H9 (cell line): ENCODE measurements at regions not wholly inside any gene's neighbourhood (a gene's known extent, or its start where the extent isn't known, plus 50 kb on each side); places are given as distances from the start of the nearest gene placed in this dataset.

Experiments
- DNase-seq: peaks from one replicate; pipeline ENCODE4 v3.0.0-alpha.2; 2017
- H2AFZ ChIP-seq: one replicate; pipeline ENCODE4 v1.6.1; 2013; ENCODE audit warnings: mild to moderate bottlenecking, low read length, control low read depth, moderate library complexity
- H2AK5ac ChIP-seq: 2 replicates; pipeline ENCODE4 v1.6.1; 2013; ENCODE audit warnings: low read length, control low read depth, mixed read lengths; ENCODE audit not compliant: insufficient read length
- H2BK120ac ChIP-seq: one replicate; pipeline ENCODE4 v1.6.1; 2013; ENCODE audit warnings: low read depth, mild to moderate bottlenecking, low read length, control low read depth, inconsistent platforms; ENCODE audit not compliant: poor library complexity, severe bottlenecking
- H2BK12ac ChIP-seq: 2 replicates; pipeline ENCODE4 v1.6.1; 2013; ENCODE audit warnings: low read length, control low read depth, mixed read lengths, low read depth; ENCODE audit not compliant: insufficient read length
- H2BK15ac ChIP-seq: 2 replicates; pipeline ENCODE4 v1.6.1; 2013; ENCODE audit warnings: low read depth, low read length, control low read depth
- H2BK20ac ChIP-seq: one replicate; pipeline ENCODE4 v1.6.1; 2013; ENCODE audit warnings: low read depth, mild to moderate bottlenecking, low read length, control low read depth, inconsistent platforms; ENCODE audit not compliant: poor library complexity, severe bottlenecking
- H2BK5ac ChIP-seq: 2 replicates; pipeline ENCODE4 v1.6.1; 2013; ENCODE audit warnings: low read length, control low read depth, mixed read lengths; ENCODE audit not compliant: insufficient read length
- H3K14ac ChIP-seq: 2 replicates; pipeline ENCODE4 v1.6.1; 2013; ENCODE audit warnings: low read length, control low read depth; ENCODE audit not compliant: insufficient read depth
- H3K18ac ChIP-seq: 2 replicates; pipeline ENCODE4 v1.6.1; 2013; ENCODE audit warnings: low read depth, mild to moderate bottlenecking, mixed read lengths, low read length, control low read depth; ENCODE audit not compliant: insufficient read length
- H3K23ac ChIP-seq: 2 replicates; pipeline ENCODE4 v1.6.1; 2013; ENCODE audit warnings: low read length, control low read depth, mixed read lengths, low read depth; ENCODE audit not compliant: insufficient read length
- H3K23me2 ChIP-seq: 2 replicates; pipeline ENCODE4 v1.6.1; 2013; ENCODE audit warnings: low read depth, mild to moderate bottlenecking, mixed read lengths, low read length, control low read depth; ENCODE audit not compliant: insufficient read length, poor library complexity, severe bottlenecking
- H3K27ac ChIP-seq: 2 replicates; pipeline ENCODE4 v1.5.1; 2013; ENCODE audit warnings: low read length, control low read depth, mixed read lengths, low read depth; ENCODE audit not compliant: insufficient read length
- H3K27me3 ChIP-seq: 2 replicates; pipeline ENCODE4 v1.6.1; 2013; ENCODE audit warnings: low read length, control low read depth, inconsistent platforms; ENCODE audit not compliant: insufficient read depth
- H3K4ac ChIP-seq: 2 replicates; pipeline ENCODE4 v1.6.1; 2013; ENCODE audit warnings: low read depth, mild to moderate bottlenecking, control low read depth, inconsistent platforms, low read length, moderate library complexity
- H3K4me1 ChIP-seq: 2 replicates; pipeline ENCODE4 v1.6.1; 2013; ENCODE audit warnings: low read length, control low read depth, inconsistent platforms; ENCODE audit not compliant: insufficient read depth
- H3K4me2 ChIP-seq: 2 replicates; pipeline ENCODE4 v1.6.1; 2013; ENCODE audit warnings: low read length, control low read depth, mixed read lengths; ENCODE audit not compliant: insufficient read length, insufficient read depth
- H3K56ac ChIP-seq: 2 replicates; pipeline ENCODE4 v1.6.1; 2013; ENCODE audit warnings: low read depth, mild to moderate bottlenecking, mixed read lengths, low read length, control low read depth; ENCODE audit not compliant: insufficient read length
- H3K79me1 ChIP-seq: 2 replicates; pipeline ENCODE4 v1.6.1; 2013; ENCODE audit warnings: low read depth, mild to moderate bottlenecking, moderate library complexity, low read length, control low read depth, inconsistent platforms; ENCODE audit not compliant: insufficient read depth, poor library complexity, severe bottlenecking
- H3K79me2 ChIP-seq: 2 replicates; pipeline ENCODE4 v1.6.1; 2013; ENCODE audit warnings: low read length, control low read depth, inconsistent platforms; ENCODE audit not compliant: insufficient read depth
- H3K9ac ChIP-seq: 2 replicates; pipeline ENCODE4 v1.6.1; 2013; ENCODE audit warnings: low read length, control low read depth, mixed read lengths; ENCODE audit not compliant: insufficient read length; ENCODE audit errors: extremely low read depth
- H3K9me3 ChIP-seq: one replicate; pipeline ENCODE4 v1.6.1; 2013; ENCODE audit warnings: low read depth, low read length, inconsistent platforms; ENCODE audit not compliant: control insufficient read depth
- H3T11ph ChIP-seq: one replicate; pipeline ENCODE4 v1.6.1; 2013; ENCODE audit warnings: mild to moderate bottlenecking, low read length, control low read depth, inconsistent platforms
- H4K20me1 ChIP-seq: one replicate; pipeline ENCODE4 v1.6.1; 2013; ENCODE audit not compliant: control insufficient read depth, insufficient read length, insufficient read depth
- H4K5ac ChIP-seq: 2 replicates; pipeline ENCODE4 v1.6.1; 2013; ENCODE audit warnings: low read depth, mild to moderate bottlenecking, mixed read lengths, low read length, control low read depth; ENCODE audit not compliant: insufficient read length
- H4K8ac ChIP-seq: replicated peaks from 2 replicates; pipeline ENCODE4 v1.6.1; 2013; ENCODE audit warnings: low read length, control low read depth, mixed read lengths, low read depth; ENCODE audit not compliant: insufficient read length
- H4K91ac ChIP-seq: 2 replicates; pipeline ENCODE4 v1.6.1; 2013; ENCODE audit warnings: low read depth, mild to moderate bottlenecking, moderate library complexity, mixed read lengths, low read length, control low read depth; ENCODE audit not compliant: insufficient read length
- H3K27ac Mint-ChIP-seq, 3 experiments: 2 replicates in 2 of 3; 3 replicates in 1 of 3; pipeline ENCODE4 v1.8.0; 2020 to 2021; ENCODE audit warnings: mixed read lengths in 3 of 3, mild to moderate bottlenecking in 1 of 3, moderate library complexity in 1 of 3
- H3K27me3 Mint-ChIP-seq: 2 replicates; pipeline ENCODE4 v1.8.0; 2021; ENCODE audit warnings: low read depth, mild to moderate bottlenecking, moderate library complexity, mixed read lengths
- H3K36me3 Mint-ChIP-seq, 3 experiments: 2 replicates in 2 of 3; 3 replicates in 1 of 3; pipeline ENCODE4 v1.8.0; 2020 to 2021; ENCODE audit warnings: low read depth in 3 of 3, mixed read lengths in 3 of 3; ENCODE audit not compliant: insufficient read depth in 1 of 3
- H3K4me1 Mint-ChIP-seq, 2 experiments: 2 replicates each; pipeline ENCODE4 v1.8.0; 2020; ENCODE audit warnings: mixed read lengths in 2 of 2
- H3K4me3 Mint-ChIP-seq, 2 experiments: 2 replicates in 1 of 2; 3 replicates in 1 of 2; pipeline ENCODE4 v1.8.0; 2020 to 2021; ENCODE audit warnings: mild to moderate bottlenecking in 2 of 2, mixed read lengths in 2 of 2, moderate library complexity in 1 of 2
- H3K9me3 Mint-ChIP-seq, 2 experiments: 2 replicates in 1 of 2; 3 replicates in 1 of 2; pipeline ENCODE4 v1.8.0; 2020; ENCODE audit warnings: mild to moderate bottlenecking in 2 of 2, mixed read lengths in 2 of 2, moderate library complexity in 1 of 2
- WGBS: extraction: QIAGEN DNeasy Blood & Tissue Kit; methylation state at CpG from one replicate; pipeline ENCODE4 v1.1.7; 2013; ENCODE audit warnings: missing lambda C conversion rate, low lambda C conversion rate, mixed read lengths; ENCODE audit not compliant: insufficient read length; ENCODE audit errors: extremely low coverage; 5-methylcytosine and 5-hydroxymethylcytosine counted together
- TF ChIP-seq, protein P1 (sequence below): fragments of 200-600 bp; sonication (generic); conservative IDR thresholded peaks from 3 replicates; pipeline ENCODE4 v1.8.0; 2021; ENCODE audit warnings: antibody characterized with exemption, mild to moderate bottlenecking

- Histone ChIP-seq H3K9ac (no peak overlapping the region), H4K20me1 (no peaks in the 10 kb centered on the region), H3K4ac (no peak overlapping the region), H2AK5ac (no peak overlapping the region), H3K18ac (no peak overlapping the region), H2BK12ac (no peak overlapping the region), H2BK5ac (no peak overlapping the region), H2BK120ac (no peak overlapping the region), H3T11ph (no peak overlapping the region), H3K4me2 (no peak overlapping the region), H3K79me2 (no peaks in the 10 kb centered on the region), H3K79me1 (no peaks in the 10 kb centered on the region), H3K27me3 (peaks cover 4% of the 10 kb centered on the region; the same call in 1 of the 2 replicates), H3K14ac (no peak overlapping the region), H3K56ac (no peak overlapping the region), H2BK20ac (no peak overlapping the region), H3K4me1 (no peaks in the 10 kb centered on the region), H3K23me2 (peaks cover 8% of the 10 kb centered on the region), H3K27ac (no peak overlapping the region), H4K91ac (no peak overlapping the region), H2AFZ (no peak overlapping the region), H3K23ac (no peak overlapping the region), H3K9me3 (no peaks in the 10 kb centered on the region), H4K5ac (no peak overlapping the region), H2BK15ac (no peak overlapping the region), H4K8ac (no peak overlapping the region)
- H3K36me3 Mint-ChIP-seq = no peaks in the 10 kb centered on the region
- DNase-seq = no peak
- peaks cover 8 to 25% of the 10 kb centered on the region in 2 experiments for H3K4me1 Mint-ChIP-seq
- TF ChIP-seq, protein P1, sequence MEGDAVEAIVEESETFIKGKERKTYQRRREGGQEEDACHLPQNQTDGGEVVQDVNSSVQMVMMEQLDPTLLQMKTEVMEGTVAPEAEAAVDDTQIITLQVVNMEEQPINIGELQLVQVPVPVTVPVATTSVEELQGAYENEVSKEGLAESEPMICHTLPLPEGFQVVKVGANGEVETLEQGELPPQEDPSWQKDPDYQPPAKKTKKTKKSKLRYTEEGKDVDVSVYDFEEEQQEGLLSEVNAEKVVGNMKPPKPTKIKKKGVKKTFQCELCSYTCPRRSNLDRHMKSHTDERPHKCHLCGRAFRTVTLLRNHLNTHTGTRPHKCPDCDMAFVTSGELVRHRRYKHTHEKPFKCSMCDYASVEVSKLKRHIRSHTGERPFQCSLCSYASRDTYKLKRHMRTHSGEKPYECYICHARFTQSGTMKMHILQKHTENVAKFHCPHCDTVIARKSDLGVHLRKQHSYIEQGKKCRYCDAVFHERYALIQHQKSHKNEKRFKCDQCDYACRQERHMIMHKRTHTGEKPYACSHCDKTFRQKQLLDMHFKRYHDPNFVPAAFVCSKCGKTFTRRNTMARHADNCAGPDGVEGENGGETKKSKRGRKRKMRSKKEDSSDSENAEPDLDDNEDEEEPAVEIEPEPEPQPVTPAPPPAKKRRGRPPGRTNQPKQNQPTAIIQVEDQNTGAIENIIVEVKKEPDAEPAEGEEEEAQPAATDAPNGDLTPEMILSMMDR = no peak
- WGBS = no CpG with 5 or more reads among the region's 7 CpGs
- no peak overlapping the region for H3K4me3 Mint-ChIP-seq
- peaks cover 43% of the 10 kb centered on the region for H3K27me3 Mint-ChIP-seq
- H3K9me3 Mint-ChIP-seq = no peaks in the 10 kb centered on the region
- no peak overlapping the region for H3K27ac Mint-ChIP-seq
Observed at GRCh38 chr10:8334631-8335030, 280.1 kb downstream of the GATA3 start.
